ENCODE measurements at regions not wholly inside any gene's neighbourhood (a gene's known extent, or its start where the extent isn't known, plus 50 kb on each side); places are given as distances from the start of the nearest gene placed in this dataset.

- no peak overlapping the region for H3K9ac ChIP-seq (ENCODE audit: insufficient read depth, low read length, poor library complexity, severe bottlenecking)
- H3K4me3 Mint-ChIP-seq = no peak overlapping the region
- H3K4me1 Mint-ChIP-seq = peaks cover under 1% of the 10 kb centered on the region
- no peak overlapping the region for H3K4me3 ChIP-seq (replicated peaks in 1 of 3; ENCODE audit: low read depth in 2 of 3, low read length in 3 of 3)
- no peaks in the 10 kb centered on the region for H3K27me3 Mint-ChIP-seq (ENCODE audit: low read depth in 3 of 3)
- TF ChIP-seq CTCF (IDR thresholded peaks at IDR 0.05) = no peak
- no peaks in the 10 kb centered on the region for H4K20me1 ChIP-seq (ENCODE audit: insufficient read depth, low read length)
- H3K4me1 ChIP-seq (ENCODE audit: control insufficient read depth in 1 of 2, insufficient read depth in 2 of 2, low read length in 2 of 2) = no peaks in the 10 kb centered on the region
- 100% methylated on average over 3 of the region's 5 CpGs for WGBS (ENCODE audit: insufficient coverage)
- H3K36me3 Mint-ChIP-seq = no peaks in the 10 kb centered on the region
- no peak overlapping the region for H3K27ac Mint-ChIP-seq
- no peak for DNase-seq
- no peak overlapping the region for H3K4me2 ChIP-seq (replicated peaks; ENCODE audit: extremely low read depth, low read length, poor library complexity, severe bottlenecking)
- H3K9me3 ChIP-seq (replicated peaks in 1 of 2; ENCODE audit: control insufficient read depth in 1 of 2, insufficient read depth in 1 of 2, low read length in 2 of 2) = no peaks in the 10 kb centered on the region
- no peak overlapping the region for H3K27ac ChIP-seq (ENCODE audit: low read depth in 1 of 2, low read length in 2 of 2)
- intact Hi-C loops (cut with micrococcal nuclease) = no loop called here
- H3K79me2 ChIP-seq (ENCODE audit: insufficient read depth, low read length) = no peaks in the 10 kb centered on the region
- H3K27me3 ChIP-seq (ENCODE audit: control insufficient read depth in 2 of 2, insufficient read depth in 2 of 2, low read length in 2 of 2) = no peaks in the 10 kb centered on the region
- H2AFZ ChIP-seq (ENCODE audit: insufficient read depth, low read depth, low read length, poor library complexity, severe bottlenecking) = no peak overlapping the region
- peaks cover 0 to 4% (median 2%) of the 10 kb centered on the region in 7 donors for H3K9me3 Mint-ChIP-seq
- no peaks in the 10 kb centered on the region for H3K36me3 ChIP-seq (replicated peaks in 1 of 2; ENCODE audit: control insufficient read depth in 1 of 2, insufficient read depth in 2 of 2, low read length in 2 of 2)
These were observed 290.4 kb upstream of the NR4A3 start for GRCh38 chr9:99531313-99531712.

- no CpG with 5 or more reads among the region's 3 CpGs for WGBS (ENCODE audit: insufficient coverage)
- H3K9me3 ChIP-seq (replicated peaks in 1 of 2; ENCODE audit: control insufficient read depth in 1 of 2, insufficient read depth in 1 of 2, low read length in 2 of 2) = no peaks in the 10 kb centered on the region
- Mint-ChIP-seq H3K27me3 (ENCODE audit: low read depth in 3 of 3) (no peaks in the 10 kb centered on the region), H3K9me3 (peaks cover 0 to 7% (median 2%) of the 10 kb centered on the region in 7 donors), H3K27ac (no peak overlapping the region), H3K4me3 (no peak overlapping the region), H3K4me1 (no peaks in the 10 kb centered on the region), H3K36me3 (no peaks in the 10 kb centered on the region)
- no peaks in the 10 kb centered on the region for H4K20me1 ChIP-seq (ENCODE audit: insufficient read depth, low read length)
- no peak overlapping the region for H3K9ac ChIP-seq (ENCODE audit: insufficient read depth, low read length, poor library complexity, severe bottlenecking)
- H3K4me2 ChIP-seq (replicated peaks; ENCODE audit: extremely low read depth, low read length, poor library complexity, severe bottlenecking) = no peak overlapping the region
- no peak overlapping the region for H3K27ac ChIP-seq (ENCODE audit: low read depth in 1 of 2, low read length in 2 of 2)
- H3K27me3 ChIP-seq (ENCODE audit: control insufficient read depth in 2 of 2, insufficient read depth in 2 of 2, low read length in 2 of 2) = no peaks in the 10 kb centered on the region
- H3K79me2 ChIP-seq (ENCODE audit: insufficient read depth, low read length) = no peaks in the 10 kb centered on the region
- DNase-seq = no peak
- no peaks in the 10 kb centered on the region for H3K36me3 ChIP-seq (replicated peaks in 1 of 2; ENCODE audit: control insufficient read depth in 1 of 2, insufficient read depth in 2 of 2, low read length in 2 of 2)
- no peak for TF ChIP-seq CTCF (IDR thresholded peaks at IDR 0.05)
- H3K4me1 ChIP-seq (ENCODE audit: control insufficient read depth in 1 of 2, insufficient read depth in 2 of 2, low read length in 2 of 2) = no peaks in the 10 kb centered on the region
- no peak overlapping the region for H2AFZ ChIP-seq (ENCODE audit: insufficient read depth, low read depth, low read length, poor library complexity, severe bottlenecking)
- no peak overlapping the region for H3K4me3 ChIP-seq (replicated peaks in 1 of 3; ENCODE audit: low read depth in 2 of 3, low read length in 3 of 3)
- intact Hi-C loops (cut with micrococcal nuclease) = no loop called here
These were observed 288.3 kb upstream of the NR4A3 start for GRCh38 chr9:99533421-99533820.

All from CD14-positive monocyte (primary cell).